DMS79 treated with DMSO at 0.1 percent for 48 hours (cell line): ENCODE measurements at regions not wholly inside any gene's neighbourhood (a gene's known extent, or its start where the extent isn't known, plus 50 kb on each side); places are given as distances from the start of the nearest gene placed in this dataset.

ENCODE experiments used
- DNase-seq: peaks from one replicate; lab custom pipeline; 2025; lab: John Stamatoyannopoulos, UW

DNA sequence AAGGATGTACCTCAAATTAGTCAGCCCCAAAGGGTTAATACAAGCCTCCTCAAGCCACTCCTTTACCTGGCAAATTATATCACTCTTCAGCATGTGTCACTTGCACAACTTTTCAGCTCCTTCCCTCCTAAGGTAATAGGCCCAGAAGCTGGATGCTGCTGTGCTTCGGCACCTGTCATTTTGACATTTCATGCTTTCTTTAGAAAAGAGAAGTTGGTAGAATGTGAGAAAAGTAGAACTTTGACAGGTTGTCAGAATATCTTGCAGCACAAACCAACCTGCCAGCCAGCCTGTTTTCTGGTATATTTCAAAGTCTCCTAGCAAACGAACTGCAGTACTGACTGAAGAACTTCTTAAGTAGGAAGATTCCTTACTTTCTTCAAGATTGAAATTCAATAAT lies 2136.9 kb downstream of the MAT2B start:
- DNase-seq: no peak

DNA sequence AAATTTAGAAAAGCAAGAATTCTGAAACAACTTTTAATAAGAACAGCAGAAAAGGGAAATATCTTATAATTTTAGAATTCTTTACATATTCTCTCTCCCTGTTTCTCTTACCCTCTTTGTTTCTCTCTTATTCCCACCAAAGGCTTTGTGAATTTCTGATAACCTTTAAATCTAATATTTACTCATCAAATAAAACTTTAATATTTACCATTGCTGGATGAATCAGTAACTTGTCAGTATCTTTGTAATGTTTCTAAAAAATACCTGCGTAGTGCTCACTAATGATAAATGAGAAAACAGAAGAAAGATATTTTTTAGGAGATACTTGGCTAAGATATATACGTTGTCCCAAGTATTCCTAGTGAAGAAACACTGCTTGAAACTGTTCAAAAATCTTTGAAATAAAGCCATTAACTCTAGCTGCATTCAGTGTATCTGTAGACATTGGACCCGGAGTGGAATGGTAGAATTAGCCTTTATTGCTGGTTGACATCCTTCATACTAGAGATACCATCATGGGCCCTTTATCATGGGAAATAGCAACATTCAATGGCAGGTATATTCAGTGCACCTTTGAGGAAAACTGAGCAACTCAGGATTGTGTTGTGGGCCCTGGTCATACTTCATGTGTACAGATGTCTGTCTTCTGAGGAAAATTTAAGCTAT lies 2160.4 kb downstream of the MAT2B start:
- DNase-seq: no peak

DNA sequence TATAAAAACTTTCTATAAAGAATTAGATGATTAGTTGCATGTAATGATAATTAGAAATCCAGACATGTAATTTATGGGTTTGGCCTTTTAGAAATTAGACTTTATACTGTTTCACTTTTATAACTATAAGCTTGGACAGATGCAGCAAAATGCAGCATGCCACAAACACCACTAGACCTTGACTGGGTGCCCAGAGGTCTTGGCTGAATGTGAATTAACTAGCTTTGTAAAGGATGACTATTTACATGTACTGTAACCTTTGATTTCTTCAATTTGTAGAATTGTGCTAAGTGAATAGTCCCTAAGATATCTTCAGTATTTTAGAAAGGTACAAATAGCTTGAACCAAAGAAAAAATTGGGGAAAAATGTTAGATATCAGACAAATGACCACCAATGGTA lies 2168.1 kb downstream of the MAT2B start:
- no peak for DNase-seq

DNA sequence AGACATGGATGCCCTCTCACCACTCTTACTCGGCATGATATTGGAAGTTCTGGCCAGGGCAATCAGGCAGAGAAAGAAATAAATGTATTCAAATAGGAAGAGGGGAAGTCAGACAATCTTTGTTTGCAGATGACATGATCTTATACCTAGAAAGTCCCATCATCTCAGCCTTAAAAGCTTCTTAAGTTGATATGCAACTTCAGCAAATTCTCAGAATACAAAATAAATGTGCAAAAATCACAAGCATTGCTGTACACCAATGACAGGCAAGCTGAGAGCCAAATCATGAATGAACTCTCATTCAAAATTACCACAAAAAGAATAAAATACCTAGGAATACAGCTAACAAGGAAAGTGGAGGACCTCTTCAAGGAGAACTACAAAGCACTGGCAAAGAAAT lies 2190.4 kb downstream of the MAT2B start:
- DNase-seq: no peak

DNA sequence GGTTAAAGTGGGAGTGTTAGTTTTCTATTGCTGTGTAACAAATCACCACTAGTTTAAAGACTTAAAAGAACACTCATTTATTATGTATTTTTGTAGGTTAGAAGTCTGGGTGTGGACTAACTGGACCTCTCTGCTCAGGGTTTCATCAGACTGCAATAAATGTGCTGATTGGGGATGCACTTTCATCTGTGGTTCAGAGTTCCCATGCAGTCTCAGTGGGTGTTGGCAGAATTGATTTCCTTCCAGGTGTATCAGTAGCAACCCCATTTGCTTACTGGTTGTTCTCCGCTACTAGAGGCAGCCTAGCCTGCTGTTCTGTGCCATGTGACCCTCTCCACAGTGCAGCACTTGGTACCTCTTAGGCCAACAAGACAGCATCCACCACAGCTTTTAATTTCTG lies 2200.5 kb downstream of the MAT2B start:
- DNase-seq: no peak

DNA sequence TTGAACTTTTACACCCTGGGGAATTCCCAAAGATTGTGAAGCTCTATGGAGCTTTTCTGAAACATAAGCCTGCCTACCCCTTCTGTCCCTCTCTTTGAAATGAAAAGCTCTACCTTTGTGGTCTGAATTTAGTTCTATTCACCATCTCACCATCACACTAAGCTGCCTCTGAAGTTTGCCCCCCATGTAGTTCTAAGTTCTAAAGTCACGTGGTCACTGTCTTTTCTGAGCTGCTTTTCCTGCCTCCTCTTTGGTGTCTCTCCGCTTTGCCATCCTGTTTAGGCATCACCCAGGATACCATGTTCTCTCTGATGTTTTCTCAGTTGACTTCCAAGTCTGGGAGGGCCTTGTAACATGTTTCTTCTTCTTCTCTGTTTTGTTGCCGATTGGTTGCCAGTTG lies 2206.6 kb downstream of the MAT2B start:
- DNase-seq: no peak

DNA sequence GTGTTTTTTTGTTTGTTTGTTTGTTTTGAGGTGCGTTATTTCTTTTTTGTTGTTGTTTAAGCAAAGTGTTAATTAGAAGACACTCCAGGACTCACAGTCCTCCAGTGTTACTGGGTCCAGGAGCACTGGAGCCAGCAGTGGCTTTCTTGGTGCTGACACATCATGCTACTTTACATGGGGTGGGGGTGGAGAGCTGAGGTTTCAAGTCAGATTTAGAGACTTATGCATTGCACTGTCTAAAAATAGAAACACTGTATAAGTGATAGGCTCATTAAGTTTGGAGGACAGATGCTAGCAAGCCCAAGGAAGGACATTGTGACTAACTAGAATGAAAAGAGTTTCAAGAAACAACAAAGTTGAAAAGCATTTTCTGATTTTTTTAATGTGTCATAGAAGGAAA lies 2209.2 kb downstream of the MAT2B start:
- DNase-seq: no peak

DNA sequence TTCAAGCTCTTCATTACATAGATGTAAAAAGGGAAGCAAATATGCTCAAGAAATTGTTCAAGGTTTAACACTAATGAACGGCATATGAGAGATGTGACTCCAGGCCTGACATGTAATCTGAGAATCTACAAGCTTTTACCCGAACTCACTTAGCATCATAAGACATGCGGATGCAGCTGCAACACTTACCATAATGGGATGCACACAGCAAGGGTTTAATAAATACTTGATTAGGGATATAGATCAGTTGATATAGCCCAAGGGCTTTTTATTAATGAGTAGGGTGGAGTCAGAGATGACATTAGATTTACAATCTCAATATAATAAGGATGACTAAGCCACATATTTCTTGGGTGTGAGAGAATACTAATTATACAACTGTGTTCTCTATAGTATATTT lies 2215.5 kb downstream of the MAT2B start:
- DNase-seq: no peak

DNA sequence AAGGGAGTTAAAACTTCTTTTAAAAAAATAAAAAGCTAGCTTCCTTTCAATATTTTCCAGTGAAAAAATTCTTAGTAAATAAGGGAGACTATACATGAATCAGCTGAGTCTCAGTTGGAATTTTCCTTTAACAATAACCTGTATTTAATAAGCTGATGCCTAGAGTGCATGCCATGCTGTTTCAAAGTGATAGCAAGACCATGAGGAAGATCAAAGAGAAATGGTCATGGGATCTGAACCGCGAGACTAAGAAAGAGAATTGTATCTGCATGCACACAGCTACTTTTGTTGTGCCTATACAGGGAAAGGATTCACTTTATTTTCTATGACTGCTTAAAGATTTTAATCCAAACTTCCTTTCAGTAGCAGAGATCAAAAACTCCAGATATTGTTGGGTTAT lies 2217.0 kb downstream of the MAT2B start:
- DNase-seq: no peak

DNA sequence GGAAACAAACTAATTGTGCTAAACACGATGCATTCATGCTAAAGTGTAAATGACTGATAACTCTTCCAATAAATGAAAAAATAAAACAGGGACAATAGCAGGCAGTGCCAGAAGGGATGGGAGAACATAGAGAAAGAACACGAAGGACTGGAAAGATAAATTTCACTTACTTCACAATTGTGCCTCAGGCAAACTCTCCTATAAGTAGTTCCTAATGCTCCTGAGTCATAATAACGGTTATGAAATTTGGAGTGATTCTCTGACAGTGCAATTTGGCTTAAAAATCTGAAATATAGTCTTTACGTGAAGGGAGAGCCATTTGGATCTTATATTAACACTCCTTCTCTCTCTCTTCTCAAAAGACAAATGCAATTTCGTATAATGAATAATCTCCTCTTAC lies 2218.5 kb downstream of the MAT2B start:
- DNase-seq: no peak

DNA sequence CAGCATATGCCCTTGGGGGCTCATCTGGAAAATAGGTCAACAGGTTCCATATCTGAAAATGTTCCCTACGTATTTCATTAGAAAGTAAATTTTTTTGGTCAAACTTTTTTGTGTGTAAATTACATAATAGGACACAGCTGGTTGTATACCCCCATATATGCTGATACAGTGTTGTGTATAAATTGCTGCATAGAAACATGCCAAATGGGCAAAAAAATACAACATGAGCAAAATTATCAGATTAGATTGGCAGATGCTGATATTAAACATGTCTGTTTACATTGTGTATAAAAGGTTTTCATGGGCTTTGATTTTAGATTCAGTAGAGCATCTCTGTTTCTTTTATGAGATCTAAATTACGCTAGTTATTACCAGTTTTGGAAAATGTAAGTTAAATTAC lies 2223.0 kb downstream of the MAT2B start:
- DNase-seq: no peak

DNA sequence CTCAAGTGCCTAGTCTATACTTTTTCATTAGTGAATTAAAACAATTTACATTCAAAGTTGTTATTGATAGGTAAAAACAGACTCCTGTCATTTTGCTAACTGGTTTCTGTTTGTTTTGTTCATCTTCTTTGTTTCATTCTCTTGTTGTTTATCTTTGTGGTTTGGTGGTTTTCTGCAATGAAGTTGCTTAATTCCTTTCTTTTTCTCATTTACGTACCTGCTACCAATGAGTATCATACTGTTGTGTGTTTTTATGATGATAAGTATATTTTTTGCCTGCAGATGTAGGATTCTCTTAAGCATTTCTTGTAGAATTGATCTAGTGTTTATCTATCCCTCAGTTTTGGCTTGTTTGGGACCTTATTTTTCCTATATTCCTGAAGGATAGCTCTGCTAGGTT lies 2230.0 kb downstream of the MAT2B start:
- no peak for DNase-seq

DNA sequence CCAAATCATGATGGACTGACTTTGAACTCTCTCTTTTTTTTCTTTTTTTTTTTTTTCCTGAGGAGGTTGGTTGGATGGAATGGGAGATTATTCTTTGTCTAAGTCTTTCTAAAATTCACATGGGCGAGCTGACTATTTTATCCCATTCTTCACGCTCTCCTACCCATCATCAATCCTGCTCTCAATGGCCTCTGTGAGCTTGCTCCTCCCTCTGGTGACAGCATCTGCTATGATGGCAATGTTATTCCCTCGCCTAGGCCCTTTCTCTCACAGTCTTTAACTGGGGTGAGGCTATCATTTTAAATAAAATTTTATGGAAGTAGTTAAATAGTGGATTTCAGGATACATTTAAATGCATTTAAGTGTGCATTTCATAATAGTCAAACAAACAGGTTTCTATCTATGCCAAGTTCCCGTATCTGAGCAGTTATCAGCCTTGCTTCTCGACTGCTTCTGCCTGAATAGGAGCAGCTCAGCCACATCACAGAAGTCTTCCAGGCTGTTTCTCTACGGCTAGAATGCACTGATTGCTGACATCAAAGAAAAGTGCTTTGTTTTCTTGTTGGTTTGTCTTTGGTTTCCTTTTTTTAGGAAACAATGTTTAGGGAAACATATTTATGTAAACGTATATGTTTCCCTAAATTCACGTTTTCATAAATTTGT lies 2233.8 kb downstream of the MAT2B start:
- no peak for DNase-seq

DNA sequence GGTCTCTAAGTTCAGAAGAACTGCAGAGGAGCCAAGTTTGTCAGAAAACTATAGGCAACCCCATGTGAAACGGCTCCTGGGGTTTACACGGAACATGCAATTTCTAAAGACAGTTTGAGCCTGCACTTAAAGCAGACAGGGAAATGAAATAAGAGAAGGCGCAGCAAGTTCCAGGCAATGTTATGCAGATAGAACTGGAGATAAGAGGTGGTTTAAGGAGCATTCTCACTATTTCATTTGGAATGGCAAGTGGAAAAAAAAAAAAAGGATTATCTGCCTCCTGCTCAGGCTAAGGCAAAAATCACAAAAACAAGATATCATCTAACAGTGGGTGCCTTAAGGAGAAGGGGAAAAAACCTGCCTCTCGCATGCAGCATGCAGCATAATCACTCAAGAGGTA lies 2252.4 kb downstream of the MAT2B start:
- no peak for DNase-seq

DNA sequence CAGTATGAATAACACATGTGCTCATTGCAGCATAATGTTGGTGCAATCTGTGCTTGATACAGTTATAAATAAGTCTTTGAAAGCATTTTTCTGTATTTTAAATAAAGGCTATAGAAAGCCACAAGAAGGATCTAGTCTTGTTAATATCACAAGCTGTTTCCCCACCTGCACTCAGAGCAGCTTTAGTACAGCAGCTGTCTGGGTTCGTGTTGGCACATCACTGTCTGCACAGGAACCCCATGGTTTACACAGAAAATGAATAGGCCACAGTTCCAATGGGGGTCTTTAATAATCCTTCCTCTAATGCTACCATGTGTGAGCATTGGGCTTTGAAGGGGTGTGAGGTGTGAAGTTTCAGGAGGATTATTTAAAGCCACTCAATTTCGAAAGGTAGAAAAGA lies 2269.7 kb downstream of the MAT2B start:
- DNase-seq: no peak

DNA sequence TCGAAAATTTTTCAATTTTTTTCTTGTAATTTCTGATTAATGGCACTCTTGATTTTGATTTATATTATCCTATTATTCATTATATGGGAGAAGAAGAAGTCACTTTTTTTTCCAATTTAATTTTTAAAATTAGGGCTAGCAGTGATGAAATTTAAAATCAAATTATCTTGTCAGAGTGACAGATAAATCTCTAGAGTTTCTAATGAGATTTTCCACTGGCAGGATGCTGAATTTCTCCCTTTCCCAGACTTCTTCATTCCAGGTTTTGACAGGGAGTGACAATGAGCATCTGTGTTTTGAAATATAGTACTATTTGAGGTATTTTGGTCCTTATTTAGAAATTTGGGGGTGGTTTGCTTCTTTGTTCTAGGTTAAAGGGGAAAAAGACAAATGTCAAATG lies 2274.1 kb downstream of the MAT2B start:
- DNase-seq: no peak

DNA sequence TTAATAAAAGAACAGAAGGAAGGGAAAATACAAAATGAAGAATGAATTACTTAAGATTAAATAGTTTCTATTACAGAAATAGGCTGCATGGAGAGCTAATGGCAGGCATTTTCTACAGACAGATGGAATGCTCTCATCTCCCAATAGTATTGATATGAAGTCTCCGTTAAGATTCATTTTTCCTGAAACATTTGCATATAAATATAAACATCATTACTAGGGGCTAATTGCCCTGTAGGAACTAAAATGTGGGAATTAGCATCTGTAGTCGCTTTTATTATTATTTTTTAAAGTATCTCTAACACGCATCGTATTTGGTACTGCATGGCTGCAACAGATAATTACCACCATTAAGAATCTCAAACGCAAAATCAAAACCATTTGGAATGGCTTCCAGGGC lies 2275.5 kb downstream of the MAT2B start:
- no peak for DNase-seq

DNA sequence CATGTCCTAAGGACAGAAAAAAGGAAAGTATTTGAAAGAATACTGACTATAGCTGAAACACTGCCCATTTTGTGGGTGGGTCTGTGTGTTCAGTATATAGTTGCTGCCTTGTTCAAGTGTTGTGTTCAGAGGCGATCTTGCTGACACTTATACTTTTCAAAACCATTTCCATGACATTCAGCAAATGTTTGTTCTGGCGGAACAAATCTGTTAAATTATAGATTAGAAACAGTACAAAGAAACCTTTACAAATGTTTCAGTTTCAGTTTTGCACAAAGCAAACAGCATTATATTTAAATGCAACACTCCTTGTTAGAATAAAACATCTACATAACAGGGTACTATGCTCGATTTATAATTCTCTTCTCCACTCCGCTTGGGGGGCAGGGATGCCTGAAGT lies 2276.3 kb downstream of the MAT2B start:
- DNase-seq: no peak

DNA sequence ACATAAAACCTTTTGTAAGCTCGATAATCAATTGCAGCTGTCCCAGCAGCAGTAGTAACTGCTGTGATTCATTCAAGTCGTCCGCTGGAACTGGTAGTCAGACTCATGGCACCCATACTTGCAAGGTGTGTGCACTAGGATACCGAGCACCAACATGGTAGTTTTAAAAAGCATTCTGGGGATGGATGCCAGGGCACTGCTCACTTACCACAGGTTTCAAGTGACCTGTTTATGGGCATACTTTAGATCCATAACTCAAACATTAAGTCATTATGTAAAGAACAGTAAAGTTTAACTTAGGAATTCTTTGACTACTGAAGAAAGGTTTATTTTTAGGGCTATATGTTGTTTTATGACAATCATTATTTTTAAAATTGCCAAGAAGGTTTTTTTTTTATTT lies 2277.6 kb downstream of the MAT2B start:
- no peak for DNase-seq

DNA sequence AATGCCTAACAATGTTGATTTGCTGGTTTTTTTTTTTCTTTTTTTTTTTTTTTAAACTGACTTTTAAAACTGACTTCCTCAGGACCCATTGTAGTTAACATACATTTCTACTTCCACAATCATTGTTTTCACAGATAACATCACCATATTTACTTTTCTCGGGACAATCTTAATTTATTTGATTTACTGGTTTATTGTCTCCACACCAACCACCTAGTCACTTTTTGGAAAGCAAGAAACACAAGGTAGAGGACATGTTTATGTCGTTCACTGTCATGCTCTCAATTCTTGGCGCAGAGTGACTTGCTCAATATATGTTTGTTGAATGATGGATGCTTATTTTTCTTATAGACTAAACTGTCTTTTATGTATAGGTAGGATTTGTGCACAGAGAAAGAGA lies 2280.7 kb downstream of the MAT2B start:
- DNase-seq: no peak

DNA sequence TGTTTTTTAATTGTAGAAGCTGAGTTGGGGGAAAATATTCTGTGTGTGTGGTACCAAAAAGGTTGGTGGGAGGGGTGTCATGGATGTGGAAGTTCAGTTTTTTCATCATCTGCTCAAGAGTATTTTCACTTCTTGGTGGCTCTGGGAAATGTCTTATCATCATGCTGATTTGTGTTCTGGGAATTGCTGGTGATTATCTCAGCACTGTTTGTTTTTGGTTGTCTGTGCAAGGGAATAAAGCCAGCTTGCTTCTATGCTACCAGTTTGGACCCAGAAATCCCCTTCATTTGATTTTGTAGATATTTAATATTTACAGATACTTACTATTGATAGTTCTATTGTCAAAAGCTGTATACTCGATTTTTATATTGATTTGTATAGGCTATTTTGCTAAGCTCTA lies 2289.7 kb downstream of the MAT2B start:
- DNase-seq: no peak

DNA sequence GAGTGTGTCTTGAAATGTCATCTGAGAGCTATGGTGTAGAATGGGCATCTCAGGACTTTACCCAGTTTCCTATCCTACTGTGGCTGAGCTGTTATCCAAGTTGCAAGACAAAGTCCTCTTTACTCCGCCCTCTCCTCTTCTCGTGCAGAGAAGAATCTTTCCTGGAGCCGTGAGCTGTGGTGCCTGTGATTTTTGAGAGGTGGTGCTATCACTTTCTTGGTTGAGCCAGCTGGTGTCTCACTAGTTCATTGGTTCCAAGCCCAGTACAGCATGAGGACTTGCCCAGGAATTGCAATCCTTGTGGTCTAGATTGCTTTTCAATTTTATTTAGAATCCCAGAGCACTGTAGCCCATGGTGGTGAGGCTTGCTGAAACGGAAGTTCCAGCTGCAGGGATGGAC lies 2300.3 kb downstream of the MAT2B start:
- no peak for DNase-seq

DNA sequence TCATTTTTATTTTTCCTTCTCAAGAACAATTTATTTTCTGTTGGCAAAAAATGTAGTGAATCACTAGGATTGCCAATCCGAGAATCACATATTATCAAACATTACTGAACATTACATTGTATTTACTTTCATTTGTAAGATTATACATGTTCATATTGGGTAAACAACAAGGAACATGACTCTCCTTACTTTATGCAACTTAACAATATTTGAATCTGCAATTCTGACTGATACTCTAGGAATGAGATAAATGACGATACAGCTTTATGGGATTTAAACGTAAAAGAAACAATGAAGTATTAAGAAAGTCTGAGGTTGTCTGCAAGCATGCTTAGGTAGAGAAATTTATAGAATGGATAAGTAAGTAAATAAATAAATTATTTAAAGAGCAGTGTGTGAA lies 2302.9 kb downstream of the MAT2B start:
- no peak for DNase-seq

DNA sequence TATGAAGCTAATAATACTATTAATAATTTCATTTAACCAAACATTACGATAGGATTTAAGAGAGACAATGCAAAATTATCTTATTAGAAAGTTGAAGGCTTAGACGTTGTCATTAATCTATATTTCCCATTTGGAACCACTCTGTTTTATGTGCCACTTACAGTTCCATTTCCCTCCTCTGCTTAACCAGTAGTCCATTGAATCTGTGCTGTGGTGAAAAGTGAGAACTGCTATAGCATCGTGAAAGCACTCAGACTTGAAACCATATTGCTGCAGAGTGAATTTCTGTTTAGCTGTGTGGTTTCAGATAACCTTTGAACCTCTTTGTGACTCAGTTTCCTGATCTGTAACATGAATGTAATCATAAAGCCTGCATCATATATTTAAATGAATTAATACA lies 2304.5 kb downstream of the MAT2B start:
- DNase-seq: no peak
